ENCODE measurements at regions not wholly inside any gene's neighbourhood (a gene's known extent, or its start where the extent isn't known, plus 50 kb on each side); places are given as distances from the start of the nearest gene placed in this dataset.

GRCh38 chr14:81993432-81993831 lies 459.8 kb upstream of the SEL1L start:
- 74 to 84% methylated on average over 3 of the region's 3 CpGs for WGBS, 2 donors
- no peak for DNase-seq
- Histone ChIP-seq H3K4me3 (no peak overlapping the region), H3K4me1 (no peaks in the 10 kb centered on the region), H3K27ac (no peak overlapping the region), H3K9me3 (no peaks in the 10 kb centered on the region), H3K27me3 (no peaks in the 10 kb centered on the region), H3K36me3 (no peaks in the 10 kb centered on the region)
- TF ChIP-seq EP300 (IDR thresholded peaks at IDR 0.05) (no peak), CTCF (IDR thresholded peaks at IDR 0.05) (no peak), POLR2A (IDR thresholded peaks at IDR 0.05) (no peak), POLR2AphosphoS5 (IDR thresholded peaks at IDR 0.05) (no peak)
- intact Hi-C loops (cut with DNase I): no loop called here

GRCh38 chr14:82003426-82003825 lies 469.8 kb upstream of the SEL1L start:
- intact Hi-C loops (cut with DNase I): no loop called here
- Histone ChIP-seq H3K9me3 (no peaks in the 10 kb centered on the region), H3K27ac (no peak overlapping the region), H3K27me3 (no peaks in the 10 kb centered on the region), H3K4me3 (no peak overlapping the region), H3K36me3 (no peaks in the 10 kb centered on the region), H3K4me1 (no peaks in the 10 kb centered on the region)
- TF ChIP-seq POLR2A (IDR thresholded peaks at IDR 0.05): no peak
- TF ChIP-seq POLR2AphosphoS5 (IDR thresholded peaks at IDR 0.05): no peak
- no peak for TF ChIP-seq CTCF (IDR thresholded peaks at IDR 0.05)
- TF ChIP-seq EP300 (IDR thresholded peaks at IDR 0.05): no peak
- no peak for DNase-seq
- 37 to 63% methylated on average over 1 of the region's 1 CpG for WGBS, 2 donors

GRCh38 chr14:82009076-82009475 lies 475.4 kb upstream of the SEL1L start:
- DNase-seq: no peak
- Histone ChIP-seq H3K27ac (no peak overlapping the region), H3K27me3 (no peaks in the 10 kb centered on the region), H3K4me3 (no peak overlapping the region), H3K4me1 (no peaks in the 10 kb centered on the region), H3K9me3 (no peaks in the 10 kb centered on the region), H3K36me3 (no peaks in the 10 kb centered on the region)
- intact Hi-C loops (cut with DNase I): no loop called here
- TF ChIP-seq POLR2AphosphoS5 (IDR thresholded peaks at IDR 0.05) (no peak), CTCF (IDR thresholded peaks at IDR 0.05) (no peak)
- WGBS, 2 donors: 12 to 17% methylated on average over 3 of the region's 3 CpGs

GRCh38 chr14:82009993-82010392 lies 476.3 kb upstream of the SEL1L start:
- WGBS, 2 donors: 21 to 74% methylated on average over 2 of the region's 2 CpGs
- intact Hi-C loops (cut with DNase I): no loop called here

More at GRCh38 chr14:82009993-82010392, 476.3 kb upstream of the SEL1L start:
- H3K4me1 ChIP-seq: no peaks in the 10 kb centered on the region
- no peak for DNase-seq
- no peaks in the 10 kb centered on the region for H3K27me3 ChIP-seq
- no peak overlapping the region for H3K27ac ChIP-seq
- H3K36me3 ChIP-seq: no peaks in the 10 kb centered on the region
- no peak overlapping the region for H3K4me3 ChIP-seq
- TF ChIP-seq EP300 (IDR thresholded peaks at IDR 0.05) (no peak), POLR2A (IDR thresholded peaks at IDR 0.05) (no peak), CTCF (IDR thresholded peaks at IDR 0.05) (no peak), POLR2AphosphoS5 (IDR thresholded peaks at IDR 0.05) (no peak)
- H3K9me3 ChIP-seq: no peaks in the 10 kb centered on the region

Measured in sigmoid colon (tissue), 6 donors.